ENCODE measurements at regions not wholly inside any gene's neighbourhood (a gene's known extent, or its start where the extent isn't known, plus 50 kb on each side); places are given as distances from the start of the nearest gene placed in this dataset.
"Not testable (repeated sequence)": the region's sequence is repeated elsewhere in the genome, so short reads cannot be mapped to it uniquely, and the experiment has no call there.

DNA sequence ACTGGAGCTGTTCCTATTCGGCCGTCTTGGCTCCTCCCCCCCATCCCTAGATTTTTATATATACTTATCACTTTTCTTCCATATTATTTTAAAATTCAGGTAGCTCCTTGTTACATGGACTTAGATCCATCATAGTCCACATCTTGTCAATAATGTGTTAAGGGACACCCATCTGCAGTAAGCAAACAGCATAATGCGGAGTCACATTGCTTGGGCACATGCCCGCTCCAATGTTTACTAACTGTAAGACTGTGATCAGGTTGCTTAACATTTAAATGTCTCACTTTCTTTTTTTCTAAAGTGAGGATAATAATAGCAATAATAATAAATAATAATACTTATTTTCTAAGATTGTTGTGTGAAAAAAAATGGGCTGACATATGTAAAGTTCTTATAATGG is 303.2 kb upstream of the SOX14 start:
- DNase-seq (ENCODE audit: low spot score), result no peak

GRCh38 chr3:137463131-137463530 is 301.0 kb upstream of the SOX14 start:
- DNase-seq (ENCODE audit: low spot score), result no peak

DNA sequence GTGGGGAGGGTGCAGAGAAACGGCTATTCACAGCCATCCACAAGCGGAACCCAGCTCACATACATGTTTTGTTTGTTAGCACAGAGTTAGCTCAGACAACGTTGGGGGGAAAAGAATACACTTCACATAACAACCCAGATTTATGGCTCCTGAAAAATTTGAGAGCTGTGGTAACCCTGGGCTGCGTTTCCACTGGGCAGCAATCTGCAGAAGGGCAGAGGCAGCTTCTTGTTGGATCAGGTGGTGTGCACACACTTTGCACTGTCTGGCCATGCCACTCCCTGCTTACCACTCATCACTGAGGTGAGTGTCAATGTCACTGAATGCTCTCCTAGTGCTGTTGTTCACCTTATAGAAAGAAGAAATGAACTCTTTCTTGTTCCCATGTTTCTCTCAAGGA is 299.8 kb upstream of the SOX14 start:
- DNase-seq (ENCODE audit: low spot score), result no peak

DNA sequence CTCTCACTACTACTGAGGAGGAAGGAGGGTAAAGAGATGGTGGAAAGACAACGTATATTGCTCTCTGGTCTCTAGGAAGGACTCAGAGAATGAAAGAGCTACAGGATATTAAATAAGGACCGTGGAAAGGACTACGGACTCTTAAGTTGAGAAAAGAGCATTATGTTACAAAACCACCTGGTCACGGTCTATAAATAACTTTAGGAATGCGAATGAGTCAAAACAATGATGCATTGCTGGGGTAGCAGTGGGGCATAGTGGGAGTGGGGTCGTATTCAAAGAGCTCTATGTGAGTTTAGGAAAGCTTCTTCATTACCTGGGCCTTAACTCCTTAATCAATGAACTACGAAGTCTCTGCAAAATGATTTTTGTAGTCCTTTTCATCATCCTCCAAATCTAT is 295.7 kb upstream of the SOX14 start:
- DNase-seq (ENCODE audit: low spot score), result no peak

- no peak for DNase-seq (ENCODE audit: low spot score)
Observed at GRCh38 chr3:137469263-137469662, 294.9 kb upstream of the SOX14 start.

GRCh38 chr3:137471130-137471529 is 293.0 kb upstream of the SOX14 start:
- no peak for DNase-seq (ENCODE audit: low spot score)

- DNase-seq (ENCODE audit: low spot score), result no peak
Observed at GRCh38 chr3:137471558-137472204, 292.4 kb upstream of the SOX14 start.

GRCh38 chr3:137477614-137478013 is 286.5 kb upstream of the SOX14 start:
- DNase-seq (ENCODE audit: low spot score), result no peak

DNA sequence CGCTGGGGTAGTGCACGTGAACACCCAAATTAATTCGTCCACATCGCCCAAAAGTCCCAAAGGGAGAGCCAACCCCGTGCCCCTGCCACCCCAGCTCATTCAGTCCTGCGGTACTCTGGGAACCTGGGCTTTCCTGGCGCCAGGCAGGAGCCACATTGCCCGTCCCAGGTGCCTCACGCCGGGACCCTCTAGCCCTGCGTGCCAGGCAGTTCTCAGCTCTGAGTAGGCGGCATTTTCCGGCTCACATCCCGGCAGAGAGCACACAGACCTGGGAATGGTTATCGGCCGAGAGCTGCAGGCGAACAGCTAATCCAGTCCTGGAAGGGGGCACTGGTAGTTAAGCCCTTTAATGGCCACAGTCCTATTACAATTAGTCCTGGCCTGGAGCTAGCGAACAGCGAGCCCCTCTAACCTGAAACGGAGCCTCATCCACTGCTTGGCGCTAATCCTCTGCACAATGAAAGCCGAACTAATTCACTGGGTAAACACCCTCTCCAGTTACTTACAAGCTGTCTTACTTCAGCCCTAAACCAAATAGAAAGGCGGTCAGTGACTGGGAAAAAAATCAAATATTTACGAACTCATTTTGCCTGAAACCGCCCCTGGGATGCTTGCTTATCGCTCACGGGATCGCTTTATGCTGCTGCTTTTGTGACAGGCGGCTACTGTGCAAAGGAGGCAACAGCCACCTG is 254.6 kb upstream of the SOX14 start:
- no peak for DNase-seq (ENCODE audit: low spot score)

DNA sequence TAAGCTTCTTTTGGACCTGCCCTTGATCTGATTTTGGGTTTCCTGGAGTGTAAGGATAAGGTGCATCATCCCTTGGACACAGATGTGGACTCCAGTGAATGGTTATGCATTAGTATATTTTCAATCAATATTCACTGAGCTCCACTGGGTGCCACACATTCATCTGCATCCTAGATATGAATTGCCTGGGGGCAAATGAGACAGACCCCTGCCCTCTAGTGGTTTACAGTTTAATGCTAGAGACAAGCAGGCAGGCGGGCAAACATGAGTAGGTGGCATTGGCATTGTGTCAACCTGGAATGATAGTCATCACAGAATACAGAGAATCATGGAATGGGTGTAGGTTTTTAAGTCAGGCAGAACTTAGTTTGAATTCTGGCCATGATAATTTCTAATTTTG is 252.5 kb upstream of the SOX14 start:
- DNase-seq (ENCODE audit: low spot score), result no peak

- DNase-seq (ENCODE audit: low spot score), result no peak
Observed at GRCh38 chr3:137514853-137515252, 249.3 kb upstream of the SOX14 start.

GRCh38 chr3:137519602-137520001 is 244.5 kb upstream of the SOX14 start:
- DNase-seq (ENCODE audit: low spot score), result no peak

DNA sequence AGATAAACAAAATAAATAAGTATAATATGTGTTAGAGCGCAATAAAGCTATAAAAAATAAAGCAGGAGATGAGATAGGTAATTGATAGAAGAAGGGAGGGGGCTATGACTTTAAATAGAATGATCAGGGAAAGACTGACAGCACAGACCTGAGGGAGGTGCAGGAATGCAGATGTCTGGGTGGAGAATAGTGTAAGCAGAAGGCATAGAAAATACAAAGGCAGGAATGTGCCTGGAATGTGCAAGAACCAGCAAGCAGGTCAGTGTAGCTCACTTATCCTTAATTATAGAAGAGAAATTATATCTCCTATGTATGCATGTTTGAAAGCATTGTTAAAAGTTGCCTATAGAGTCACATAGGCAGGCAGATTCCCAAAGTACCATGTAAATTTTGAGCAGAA is 239.4 kb upstream of the SOX14 start:
- no peak for DNase-seq (ENCODE audit: low spot score)

- DNase-seq (ENCODE audit: low spot score), result no peak
Observed at GRCh38 chr3:137525471-137525870, 238.6 kb upstream of the SOX14 start.

DNA sequence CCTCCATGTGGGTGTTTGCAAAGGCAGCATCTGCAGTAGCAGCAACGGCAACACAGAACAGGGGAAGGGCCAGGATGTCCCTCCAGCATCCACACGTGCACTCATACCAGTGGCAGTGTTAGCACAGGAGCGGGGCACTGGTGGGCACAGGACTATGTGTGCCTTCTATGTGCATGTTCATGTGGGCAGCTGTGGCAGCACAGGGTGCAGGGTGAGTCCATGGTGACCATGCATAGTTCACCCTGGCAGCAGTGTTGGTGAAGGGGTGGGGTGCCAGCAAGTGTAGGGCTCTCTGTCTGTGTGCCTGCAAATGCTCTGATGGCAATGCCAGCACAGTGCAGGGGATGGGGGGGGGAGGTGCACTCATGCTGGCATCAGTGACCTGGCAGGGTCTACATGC is 222.1 kb upstream of the SOX14 start:
- DNase-seq (ENCODE audit: low spot score), result no peak

DNA sequence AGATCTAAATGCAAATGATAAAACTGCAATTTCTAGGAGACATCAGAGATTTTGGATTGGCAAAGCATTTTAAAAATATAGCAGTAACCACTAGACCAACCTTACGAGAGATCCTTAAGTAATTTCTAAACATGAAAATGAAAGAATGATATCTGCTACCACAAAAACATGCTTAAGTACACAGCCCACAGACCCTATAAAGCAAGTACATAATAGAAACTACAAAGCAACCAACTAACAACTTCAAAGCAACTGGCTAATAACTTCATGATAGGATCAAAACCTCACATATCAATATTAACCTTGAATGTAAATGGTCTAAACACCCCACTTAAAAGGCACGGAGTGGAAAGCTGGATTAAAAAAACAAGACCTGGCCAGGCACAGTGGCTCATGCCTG is 209.9 kb upstream of the SOX14 start:
- no peak for DNase-seq (ENCODE audit: low spot score)

DNA sequence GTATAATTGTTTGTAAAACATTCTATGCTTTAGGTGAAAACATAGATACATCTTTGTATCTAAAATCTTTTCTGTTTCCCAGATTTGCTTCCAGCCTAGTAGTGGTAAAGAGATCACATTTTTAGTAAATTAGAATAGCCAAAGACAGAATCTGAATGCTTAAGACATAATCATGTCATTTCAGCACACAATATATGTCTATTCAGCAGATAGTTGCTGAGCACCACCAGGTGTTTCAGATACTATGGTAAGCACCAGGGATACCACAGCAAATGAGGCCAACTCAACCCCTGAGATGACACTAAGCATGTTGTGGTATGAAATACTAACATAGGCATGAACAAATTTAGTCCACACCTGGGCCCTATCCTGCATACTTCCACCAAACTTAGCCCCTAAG is 195.2 kb upstream of the SOX14 start:
- DNase-seq (ENCODE audit: low spot score), result no peak

- DNase-seq (ENCODE audit: low spot score), result no peak
Observed at GRCh38 chr3:137572931-137573330, 191.2 kb upstream of the SOX14 start.

DNA sequence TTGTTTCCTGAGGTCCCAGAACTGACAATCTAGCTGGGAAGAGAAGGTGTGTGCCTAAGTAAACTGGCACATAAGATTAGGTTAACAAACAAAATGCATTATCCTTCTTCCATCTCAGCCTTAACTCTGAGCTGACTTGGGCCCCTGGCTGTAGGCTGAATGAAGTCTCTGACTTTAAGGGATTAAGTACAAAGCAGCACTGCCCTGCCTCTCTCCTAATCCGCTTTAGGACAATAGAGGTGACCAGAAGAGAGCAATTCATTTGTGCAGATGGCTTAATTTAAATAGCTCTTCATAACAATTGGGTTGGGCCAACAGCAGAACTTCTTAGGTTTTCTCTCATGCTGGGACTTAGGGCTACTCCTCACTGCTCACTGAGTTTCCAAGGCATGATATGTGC is 181.6 kb upstream of the SOX14 start:
- no peak for DNase-seq (ENCODE audit: low spot score)

DNA sequence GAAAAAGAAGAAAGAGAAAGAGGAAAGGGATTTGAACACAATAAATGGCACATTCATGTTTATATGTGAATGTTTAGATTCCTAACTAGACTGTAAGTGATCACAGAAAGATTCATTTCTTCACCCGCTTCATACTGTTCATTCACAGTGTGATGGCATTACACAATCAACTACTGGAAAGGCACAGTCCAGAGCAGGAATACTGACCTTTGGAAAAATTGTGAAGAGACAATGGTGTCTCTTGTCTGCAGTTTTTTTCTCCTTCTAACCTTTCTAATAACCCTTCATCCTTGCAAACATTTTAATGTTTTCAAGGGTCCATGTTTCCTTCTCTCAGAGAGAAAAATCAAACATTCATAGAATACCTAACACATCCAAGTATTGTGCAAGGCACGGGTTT is 180.9 kb upstream of the SOX14 start:
- DNase-seq (ENCODE audit: low spot score), result no peak

DNA sequence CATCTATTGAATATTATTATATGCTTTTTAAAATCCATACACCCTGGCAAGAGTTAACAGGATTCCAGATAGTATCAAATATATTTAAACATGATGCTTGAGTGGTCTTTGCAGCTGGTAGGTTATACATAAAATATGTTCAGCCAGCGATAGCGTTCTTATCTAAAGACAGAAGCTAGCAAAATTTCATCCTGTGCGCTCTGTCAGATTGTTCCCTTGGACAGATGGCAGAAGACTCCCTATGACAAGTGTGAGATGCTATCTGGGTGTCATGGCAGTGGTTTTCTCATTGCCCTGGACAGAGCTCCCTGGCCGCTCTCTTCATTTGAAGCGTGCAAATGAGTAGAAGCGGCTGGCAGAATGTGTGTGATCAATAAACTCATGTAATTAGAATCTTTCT is 175.2 kb upstream of the SOX14 start:
- DNase-seq (ENCODE audit: low spot score), result no peak

GRCh38 chr3:137595415-137595814 is 168.7 kb upstream of the SOX14 start:
- not testable (repeated sequence) for DNase-seq (ENCODE audit: low spot score)

- DNase-seq (ENCODE audit: low spot score), result no peak
Observed at GRCh38 chr3:137610723-137611122, 153.4 kb upstream of the SOX14 start.

- DNase-seq (ENCODE audit: low spot score), result no peak
Observed at GRCh38 chr3:137612291-137612690, 151.8 kb upstream of the SOX14 start.

Data from CD4-positive, alpha-beta T cell treated with Interleukin-6 at 100 ng/mL for 8 hours (primary cell).